BE2C (cell line): ENCODE measurements at regions not wholly inside any gene's neighbourhood (a gene's known extent, or its start where the extent isn't known, plus 50 kb on each side); places are given as distances from the start of the nearest gene placed in this dataset.

Source experiments
- DNase-seq: peaks from one replicate; pipeline ENCODE4 v3.0.0-alpha.2; 2020
- H3K27me3 ChIP-seq: fragments of 250-450 bp; sonication (Bioruptor Pico); 2 replicates; pipeline ENCODE4 v1.5.1; 2020; ENCODE audit warnings: mild to moderate bottlenecking
- H3K36me3 ChIP-seq: fragments of 250-450 bp; sonication (Bioruptor Pico); 2 replicates; pipeline ENCODE4 v1.5.1; 2020; ENCODE audit warnings: mild to moderate bottlenecking
- H3K4me1 ChIP-seq: fragments of 250-450 bp; sonication (Bioruptor Pico); 2 replicates; pipeline ENCODE4 v1.5.1; 2020
- H3K4me3 ChIP-seq: 2 replicates; pipeline ENCODE4 v1.5.1; 2011; ENCODE audit warnings: low read depth, low read length
- H3K9me3 ChIP-seq: fragments of 250-450 bp; sonication (Bioruptor Pico); 2 replicates; pipeline ENCODE4 v1.5.1; 2020
- CTCF ChIP-seq: IDR thresholded peaks from 2 replicates; pipeline ENCODE4 v1.5.1; 2012; ENCODE audit warnings: mild to moderate bottlenecking, low read depth, low read length

- Histone ChIP-seq H3K36me3 (no peaks in the 10 kb centered on the region), H3K4me3 (no peak overlapping the region), H3K27me3 (no peaks in the 10 kb centered on the region), H3K9me3 (no peaks in the 10 kb centered on the region), H3K4me1 (peaks cover 3% of the 10 kb centered on the region; the same call in 1 of the 2 replicates)
- no peak for DNase-seq
- TF ChIP-seq CTCF, result no peak
Measured at GRCh38 chr5:116699332-116699731, 124.7 kb upstream of the SEMA6A start.

- TF ChIP-seq CTCF, result no peak
- no peaks in the 10 kb centered on the region for H3K36me3 ChIP-seq
- H3K4me1 ChIP-seq, result peaks cover 3% of the 10 kb centered on the region; the same call in 1 of the 2 replicates
- no peaks in the 10 kb centered on the region for H3K27me3 ChIP-seq
- no peak for DNase-seq
- H3K9me3 ChIP-seq, result no peaks in the 10 kb centered on the region
- H3K4me3 ChIP-seq, result no peak overlapping the region
Measured at GRCh38 chr5:116696366-116696765, 121.7 kb upstream of the SEMA6A start.

- TF ChIP-seq CTCF, result no peak
- H3K36me3 ChIP-seq, result no peaks in the 10 kb centered on the region
- H3K4me3 ChIP-seq, result no peak overlapping the region
- peaks cover 3% of the 10 kb centered on the region; the same call in 1 of the 2 replicates for H3K4me1 ChIP-seq
- no peaks in the 10 kb centered on the region for H3K27me3 ChIP-seq
- no peaks in the 10 kb centered on the region for H3K9me3 ChIP-seq
- DNase-seq, result no peak
Measured at GRCh38 chr5:116695681-116696080, 121.1 kb upstream of the SEMA6A start.

- Histone ChIP-seq H3K27me3 (no peaks in the 10 kb centered on the region), H3K9me3 (no peaks in the 10 kb centered on the region), H3K4me3 (no peak overlapping the region), H3K36me3 (no peaks in the 10 kb centered on the region), H3K4me1 (no peaks in the 10 kb centered on the region)
- no peak for DNase-seq
- TF ChIP-seq CTCF, result no peak
Measured at GRCh38 chr5:116686438-116686837, 111.8 kb upstream of the SEMA6A start.

GRCh38 chr5:116685931-116686330, 111.3 kb upstream of the SEMA6A start:
- Histone ChIP-seq H3K9me3 (no peaks in the 10 kb centered on the region), H3K4me3 (no peak overlapping the region), H3K27me3 (no peaks in the 10 kb centered on the region), H3K36me3 (no peaks in the 10 kb centered on the region), H3K4me1 (no peaks in the 10 kb centered on the region)
- no peak for TF ChIP-seq CTCF
- DNase-seq, result no peak

GRCh38 chr5:116685069-116685468, 110.4 kb upstream of the SEMA6A start:
- no peaks in the 10 kb centered on the region for H3K9me3 ChIP-seq
- H3K36me3 ChIP-seq, result no peaks in the 10 kb centered on the region
- no peak for DNase-seq
- H3K4me1 ChIP-seq, result no peaks in the 10 kb centered on the region
- no peak overlapping the region for H3K4me3 ChIP-seq
- no peak for TF ChIP-seq CTCF
- no peaks in the 10 kb centered on the region for H3K27me3 ChIP-seq
